Loucy (cell line): ENCODE measurements at regions not wholly inside any gene's neighbourhood (a gene's known extent, or its start where the extent isn't known, plus 50 kb on each side); places are given as distances from the start of the nearest gene placed in this dataset.

Source experiments
- H2AFZ ChIP-seq: fragments of 200-600 bp; sonication (generic); 2 replicates; pipeline ENCODE4 v1.6.0; 2016; ENCODE audit warnings: antibody characterized with exemption, mild to moderate bottlenecking, low read length, moderate library complexity
- H3F3A ChIP-seq: fragments of 200-600 bp; 2 replicates; pipeline ENCODE4 v1.6.0; 2016; ENCODE audit warnings: antibody characterized with exemption, low read depth, mild to moderate bottlenecking
- H3K27me3 ChIP-seq: fragments of 200-600 bp; sonication (generic); 2 replicates; pipeline ENCODE4 v1.6.1; 2014; ENCODE audit warnings: low read length, mild to moderate bottlenecking; ENCODE audit not compliant: insufficient read depth, poor library complexity, severe bottlenecking
- H3K36me3 ChIP-seq: fragments of 200-600 bp; sonication (generic); 2 replicates; pipeline ENCODE4 v1.6.1; 2016; ENCODE audit warnings: low read length; ENCODE audit not compliant: insufficient read depth
- H3K4me1 ChIP-seq: fragments of 200-600 bp; sonication (generic); 2 replicates; pipeline ENCODE4 v1.5.1; 2014; ENCODE audit warnings: low read length, mild to moderate bottlenecking; ENCODE audit not compliant: insufficient read depth, poor library complexity, severe bottlenecking
- H3K4me2 ChIP-seq: fragments of 200-600 bp; sonication (generic); 2 replicates; pipeline ENCODE4 v1.6.0; 2014; ENCODE audit warnings: antibody characterized with exemption, low read length, low read depth, mild to moderate bottlenecking; ENCODE audit not compliant: poor library complexity, severe bottlenecking
- H3K4me3 ChIP-seq: fragments of 200-600 bp; sonication (generic); 2 replicates; pipeline ENCODE4 v1.5.1; 2014; ENCODE audit warnings: low read length, mild to moderate bottlenecking, mixed read lengths; ENCODE audit not compliant: poor library complexity, severe bottlenecking
- H3K79me2 ChIP-seq: fragments of 200-600 bp; sonication (generic); 2 replicates; pipeline ENCODE4 v1.6.1; 2014; ENCODE audit warnings: low read length; ENCODE audit not compliant: insufficient read depth
- H3K9ac ChIP-seq: fragments of 200-600 bp; sonication (generic); 2 replicates; pipeline ENCODE4 v1.6.0; 2014; ENCODE audit warnings: mild to moderate bottlenecking, low read depth, low read length, moderate library complexity; ENCODE audit not compliant: poor library complexity, severe bottlenecking
- H3K9me2 ChIP-seq: fragments of 200-600 bp; sonication (generic); replicated peaks from 2 replicates; pipeline ENCODE4 v1.6.1; 2016; ENCODE audit warnings: low read depth, low read length, mixed read lengths
- H3K9me3 ChIP-seq: fragments of 200-600 bp; sonication (generic); 2 replicates; pipeline ENCODE4 v1.6.1; 2014; ENCODE audit warnings: mild to moderate bottlenecking, antibody characterized with exemption, low read length, low read depth; ENCODE audit not compliant: insufficient read depth
- H4K20me1 ChIP-seq: fragments of 200-600 bp; sonication (generic); 2 replicates; pipeline ENCODE4 v1.6.0; 2014; ENCODE audit warnings: antibody characterized with exemption, low read length, mild to moderate bottlenecking; ENCODE audit not compliant: insufficient read depth, poor library complexity, severe bottlenecking
- EZH2phosphoT487 ChIP-seq: fragments of 200-600 bp; IDR thresholded peaks from 2 replicates; pipeline ENCODE4 v1.6.1; 2018; ENCODE audit warnings: antibody characterized with exemption, mild to moderate bottlenecking, moderate library complexity, borderline replicate concordance
- TF ChIP-seq, protein P1 (sequence below): fragments of 200-600 bp; sonication (generic); conservative IDR thresholded peaks from 2 replicates; pipeline ENCODE4 v1.5.1; 2014; ENCODE audit warnings: mild to moderate bottlenecking, antibody characterized with exemption, low read length

- peaks cover 3% of the 10 kb centered on the region; the same call in 1 of the 2 replicates for H3K9me3 ChIP-seq
- H3K9ac ChIP-seq: no peak overlapping the region
- no peaks in the 10 kb centered on the region for H3K27me3 ChIP-seq
- no peak overlapping the region for H3K4me2 ChIP-seq
- no peaks in the 10 kb centered on the region for H3F3A ChIP-seq
- H2AFZ ChIP-seq: no peak overlapping the region
- H3K9me2 ChIP-seq: no peaks in the 10 kb centered on the region
- no peak overlapping the region for H3K4me3 ChIP-seq
- TF ChIP-seq EZH2phosphoT487: no peak
- TF ChIP-seq, protein P1, sequence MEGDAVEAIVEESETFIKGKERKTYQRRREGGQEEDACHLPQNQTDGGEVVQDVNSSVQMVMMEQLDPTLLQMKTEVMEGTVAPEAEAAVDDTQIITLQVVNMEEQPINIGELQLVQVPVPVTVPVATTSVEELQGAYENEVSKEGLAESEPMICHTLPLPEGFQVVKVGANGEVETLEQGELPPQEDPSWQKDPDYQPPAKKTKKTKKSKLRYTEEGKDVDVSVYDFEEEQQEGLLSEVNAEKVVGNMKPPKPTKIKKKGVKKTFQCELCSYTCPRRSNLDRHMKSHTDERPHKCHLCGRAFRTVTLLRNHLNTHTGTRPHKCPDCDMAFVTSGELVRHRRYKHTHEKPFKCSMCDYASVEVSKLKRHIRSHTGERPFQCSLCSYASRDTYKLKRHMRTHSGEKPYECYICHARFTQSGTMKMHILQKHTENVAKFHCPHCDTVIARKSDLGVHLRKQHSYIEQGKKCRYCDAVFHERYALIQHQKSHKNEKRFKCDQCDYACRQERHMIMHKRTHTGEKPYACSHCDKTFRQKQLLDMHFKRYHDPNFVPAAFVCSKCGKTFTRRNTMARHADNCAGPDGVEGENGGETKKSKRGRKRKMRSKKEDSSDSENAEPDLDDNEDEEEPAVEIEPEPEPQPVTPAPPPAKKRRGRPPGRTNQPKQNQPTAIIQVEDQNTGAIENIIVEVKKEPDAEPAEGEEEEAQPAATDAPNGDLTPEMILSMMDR: no peak
- no peaks in the 10 kb centered on the region for H3K36me3 ChIP-seq
- no peaks in the 10 kb centered on the region for H4K20me1 ChIP-seq
- H3K79me2 ChIP-seq: no peaks in the 10 kb centered on the region
- no peaks in the 10 kb centered on the region for H3K4me1 ChIP-seq
Measured at GRCh38 chr1:87197641-87198040, 131.0 kb upstream of the LMO4 start.

GRCh38 chr1:87200875-87201638 is 127.6 kb upstream of the LMO4 start:
- no peaks in the 10 kb centered on the region for H3K4me1 ChIP-seq
- H3K9ac ChIP-seq: no peak overlapping the region
- H4K20me1 ChIP-seq: no peaks in the 10 kb centered on the region
- no peak for TF ChIP-seq EZH2phosphoT487
- TF ChIP-seq, protein P1: no peak
- no peaks in the 10 kb centered on the region for H3F3A ChIP-seq
- no peak overlapping the region for H3K4me2 ChIP-seq
- H3K27me3 ChIP-seq: no peaks in the 10 kb centered on the region
- no peak overlapping the region for H2AFZ ChIP-seq
- H3K9me2 ChIP-seq: no peaks in the 10 kb centered on the region
- no peaks in the 10 kb centered on the region for H3K9me3 ChIP-seq
- H3K79me2 ChIP-seq: no peaks in the 10 kb centered on the region
- no peaks in the 10 kb centered on the region for H3K36me3 ChIP-seq
- H3K4me3 ChIP-seq: no peak overlapping the region

DNA sequence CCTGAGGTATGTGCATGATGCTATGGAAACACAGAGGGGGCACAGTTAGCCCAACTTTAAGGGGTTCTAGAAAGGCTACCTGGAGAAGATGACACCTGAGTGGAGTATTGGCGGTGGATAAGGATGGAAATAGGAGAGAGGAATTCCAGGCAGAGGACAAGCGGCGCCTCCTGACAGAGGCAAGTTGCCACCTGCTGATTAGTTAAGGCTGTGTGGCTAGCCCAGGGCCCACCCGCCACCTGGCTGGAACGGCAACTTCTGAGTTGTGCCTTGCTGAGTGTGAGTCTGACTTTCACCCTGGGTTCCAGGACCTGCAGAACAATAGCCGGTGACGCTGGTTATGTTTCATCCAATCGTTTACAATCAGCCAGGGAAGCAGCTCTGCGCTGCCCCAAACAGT is 126.9 kb upstream of the LMO4 start:
- no peak overlapping the region for H2AFZ ChIP-seq
- H3K36me3 ChIP-seq: no peaks in the 10 kb centered on the region
- H3K79me2 ChIP-seq: no peaks in the 10 kb centered on the region
- no peaks in the 10 kb centered on the region for H3K9me2 ChIP-seq
- no peaks in the 10 kb centered on the region for H3F3A ChIP-seq
- TF ChIP-seq EZH2phosphoT487: no peak
- TF ChIP-seq, protein P1: no peak
- H3K4me3 ChIP-seq: no peak overlapping the region
- H3K9me3 ChIP-seq: no peaks in the 10 kb centered on the region
- no peaks in the 10 kb centered on the region for H3K4me1 ChIP-seq
- H3K4me2 ChIP-seq: no peak overlapping the region
- no peaks in the 10 kb centered on the region for H4K20me1 ChIP-seq
- no peaks in the 10 kb centered on the region for H3K27me3 ChIP-seq
- no peak overlapping the region for H3K9ac ChIP-seq
